MM.1S (cell line): ENCODE measurements at regions not wholly inside any gene's neighbourhood (a gene's known extent, or its start where the extent isn't known, plus 50 kb on each side); places are given as distances from the start of the nearest gene placed in this dataset.

Experiments used
- DNase-seq: peaks from one replicate; pipeline ENCODE4 v3.0.0-alpha.2; 2015
- H2AFZ ChIP-seq: fragments of 300-600 bp; sonication (generic); 2 replicates; pipeline ENCODE4 v1.6.0; 2016; ENCODE audit warnings: antibody characterized with exemption, low read length
- H3F3A ChIP-seq: fragments of 300-600 bp; sonication (generic); 2 replicates; pipeline ENCODE4 v1.6.1; 2016; ENCODE audit warnings: mild to moderate bottlenecking, antibody characterized with exemption, low read length, moderate library complexity, mixed read lengths; ENCODE audit not compliant: insufficient read depth
- H3K27ac ChIP-seq: fragments of 300-600 bp; sonication (generic); 2 replicates; pipeline ENCODE4 v1.5.1; 2016; ENCODE audit warnings: mild to moderate bottlenecking, low read length
- H3K27me3 ChIP-seq: fragments of 300-600 bp; sonication (generic); replicated peaks from 2 replicates; pipeline ENCODE4 v1.6.0; 2016; ENCODE audit warnings: low read length; ENCODE audit not compliant: insufficient read depth
- H3K36me3 ChIP-seq: fragments of 300-600 bp; sonication (generic); replicated peaks from 2 replicates; pipeline ENCODE4 v1.6.1; 2016; ENCODE audit warnings: mild to moderate bottlenecking, low read length, mixed read lengths; ENCODE audit not compliant: insufficient read depth
- H3K4me1 ChIP-seq: fragments of 300-600 bp; sonication (generic); 2 replicates; pipeline ENCODE4 v1.6.1; 2016; ENCODE audit warnings: low read length, mixed read lengths
- H3K4me2 ChIP-seq: fragments of 300-600 bp; sonication (generic); 2 replicates; pipeline ENCODE4 v1.6.0; 2016; ENCODE audit warnings: low read depth, low read length
- H3K4me3 ChIP-seq: fragments of 300-600 bp; sonication (generic); 2 replicates; pipeline ENCODE4 v1.5.1; 2016; ENCODE audit warnings: low read length, mixed read lengths
- H3K79me2 ChIP-seq: fragments of 300-600 bp; sonication (generic); 2 replicates; pipeline ENCODE4 v1.6.1; 2016; ENCODE audit warnings: mixed run types, low read length, mixed read lengths
- H3K9ac ChIP-seq: fragments of 300-600 bp; sonication (generic); 2 replicates; pipeline ENCODE4 v1.6.1; 2016; ENCODE audit warnings: low read length, mixed read lengths
- H3K9me2 ChIP-seq: fragments of 300-600 bp; sonication (generic); replicated peaks from 2 replicates; pipeline ENCODE4 v1.6.1; 2016; ENCODE audit warnings: mild to moderate bottlenecking, low read length, mixed read lengths; ENCODE audit not compliant: insufficient read depth
- H3K9me3 ChIP-seq: fragments of 300-600 bp; sonication (generic); replicated peaks from 2 replicates; pipeline ENCODE4 v1.6.1; 2016; ENCODE audit warnings: mild to moderate bottlenecking, low read length, mixed read lengths; ENCODE audit not compliant: insufficient read depth
- H4K20me1 ChIP-seq: fragments of 300-600 bp; sonication (generic); 2 replicates; pipeline ENCODE4 v1.6.1; 2016; ENCODE audit warnings: mild to moderate bottlenecking, low read length, moderate library complexity, mixed read lengths; ENCODE audit not compliant: insufficient read depth
- CTCF ChIP-seq: fragments of 300-600 bp; sonication (generic); IDR thresholded peaks from 2 replicates; pipeline ENCODE4 v1.5.1; 2016; ENCODE audit warnings: antibody characterized with exemption, low read length, mixed read lengths
- EZH2 ChIP-seq: fragments of 300-600 bp; sonication (generic); optimal IDR thresholded peaks from 2 replicates; pipeline ENCODE3; 2017; ENCODE audit warnings: low read depth, mild to moderate bottlenecking, antibody characterized with exemption, low read length, mixed read lengths
- EZH2phosphoT487 ChIP-seq: fragments of 300-600 bp; sonication (generic); IDR thresholded peaks from 2 replicates; pipeline ENCODE4 v1.6.1; 2018; ENCODE audit warnings: antibody characterized with exemption, low read length

DNA sequence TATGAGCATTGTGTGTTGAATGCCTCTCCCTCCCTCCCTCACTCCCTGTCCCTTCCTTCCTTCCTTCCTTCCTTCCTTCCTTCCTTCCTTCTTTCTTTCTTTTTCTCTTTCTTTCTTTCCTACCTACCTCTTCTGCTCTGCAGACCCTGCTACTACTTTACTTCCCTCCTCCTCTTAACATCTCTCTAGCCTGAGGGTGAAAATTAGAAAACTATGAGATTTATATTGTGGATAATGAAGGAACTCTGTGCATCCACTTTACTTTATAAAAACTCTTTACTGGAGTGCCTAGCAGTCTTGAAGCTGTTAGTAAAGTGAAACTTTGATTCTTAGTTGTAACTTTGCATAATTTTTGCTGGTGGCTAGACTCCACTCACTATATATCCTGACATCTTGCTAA is 572.2 kb downstream of the RWDD3 start:
- no peak for TF ChIP-seq EZH2phosphoT487
- TF ChIP-seq EZH2: no peak
- TF ChIP-seq CTCF: no peak
- Histone ChIP-seq H2AFZ (no peak overlapping the region), H3K4me3 (no peak overlapping the region), H3K27ac (no peak overlapping the region), H3K9ac (no peak overlapping the region), H3K27me3 (no peaks in the 10 kb centered on the region), H3F3A (no peaks in the 10 kb centered on the region), H3K9me3 (no peaks in the 10 kb centered on the region), H3K79me2 (no peaks in the 10 kb centered on the region), H3K4me1 (no peaks in the 10 kb centered on the region), H3K9me2 (no peaks in the 10 kb centered on the region), H3K4me2 (no peak overlapping the region), H3K36me3 (no peaks in the 10 kb centered on the region), H4K20me1 (no peaks in the 10 kb centered on the region)
- DNase-seq: no peak

DNA sequence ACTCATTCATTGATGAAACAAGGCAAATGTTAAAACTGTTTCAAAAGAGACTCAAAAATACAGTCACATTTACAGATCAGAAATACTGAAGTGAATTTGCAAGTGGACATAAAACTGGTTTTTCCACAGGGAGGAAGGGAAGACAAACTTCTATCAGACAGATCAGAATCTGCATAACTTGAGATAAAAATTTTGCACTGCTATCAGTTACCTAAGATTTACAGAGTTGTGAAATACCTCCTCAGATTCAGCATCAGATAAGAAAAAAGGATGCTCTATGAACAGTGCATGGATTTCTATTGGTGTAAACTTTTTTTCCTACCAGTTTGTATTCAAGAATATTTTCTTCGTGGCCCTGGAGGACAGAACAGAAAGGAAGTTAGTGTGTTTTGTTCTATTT is 575.4 kb downstream of the RWDD3 start:
- H3K4me3 ChIP-seq: no peak overlapping the region
- H3K27me3 ChIP-seq: no peaks in the 10 kb centered on the region
- H3K27ac ChIP-seq: no peak overlapping the region
- H4K20me1 ChIP-seq: no peaks in the 10 kb centered on the region
- no peak overlapping the region for H3K9ac ChIP-seq
- TF ChIP-seq EZH2 (no peak), CTCF (no peak), EZH2phosphoT487 (no peak)
- no peaks in the 10 kb centered on the region for H3K36me3 ChIP-seq
- H3K4me2 ChIP-seq: no peak overlapping the region
- H3F3A ChIP-seq: no peaks in the 10 kb centered on the region
- no peaks in the 10 kb centered on the region for H3K9me2 ChIP-seq
- no peaks in the 10 kb centered on the region for H3K4me1 ChIP-seq
- no peak for DNase-seq
- H2AFZ ChIP-seq: no peak overlapping the region
- H3K9me3 ChIP-seq: no peaks in the 10 kb centered on the region
- H3K79me2 ChIP-seq: no peaks in the 10 kb centered on the region

- no peak overlapping the region for H3K4me2 ChIP-seq
- H3K79me2 ChIP-seq: no peaks in the 10 kb centered on the region
- no peak overlapping the region for H3K4me3 ChIP-seq
- no peaks in the 10 kb centered on the region for H3K4me1 ChIP-seq
- H3F3A ChIP-seq: no peaks in the 10 kb centered on the region
- no peak overlapping the region for H3K27ac ChIP-seq
- TF ChIP-seq CTCF: no peak
- TF ChIP-seq EZH2phosphoT487: no peak
- no peak for TF ChIP-seq EZH2
- H2AFZ ChIP-seq: no peak overlapping the region
- no peak for DNase-seq
- no peaks in the 10 kb centered on the region for H3K27me3 ChIP-seq
- H3K9me2 ChIP-seq: no peaks in the 10 kb centered on the region
- H4K20me1 ChIP-seq: no peaks in the 10 kb centered on the region
- H3K9me3 ChIP-seq: no peaks in the 10 kb centered on the region
- H3K9ac ChIP-seq: no peak overlapping the region
- no peaks in the 10 kb centered on the region for H3K36me3 ChIP-seq
These were observed 581.5 kb downstream of the RWDD3 start for GRCh38 chr1:95815511-95815910.
